ENCODE measurements at regions not wholly inside any gene's neighbourhood (a gene's known extent, or its start where the extent isn't known, plus 50 kb on each side); places are given as distances from the start of the nearest gene placed in this dataset.
A peak's percentile ranks its signal among the peaks of the same experiment; 100 is the strongest.
"Not testable (repeated sequence)": the region's sequence is repeated elsewhere in the genome, so short reads cannot be mapped to it uniquely, and the experiment has no call there.

GRCh38 chr5:24118351-24118750 lies 526.4 kb downstream of the CDH10 start:
- no peak for DNase-seq (ENCODE audit: low read depth in 2 of 2)

DNA sequence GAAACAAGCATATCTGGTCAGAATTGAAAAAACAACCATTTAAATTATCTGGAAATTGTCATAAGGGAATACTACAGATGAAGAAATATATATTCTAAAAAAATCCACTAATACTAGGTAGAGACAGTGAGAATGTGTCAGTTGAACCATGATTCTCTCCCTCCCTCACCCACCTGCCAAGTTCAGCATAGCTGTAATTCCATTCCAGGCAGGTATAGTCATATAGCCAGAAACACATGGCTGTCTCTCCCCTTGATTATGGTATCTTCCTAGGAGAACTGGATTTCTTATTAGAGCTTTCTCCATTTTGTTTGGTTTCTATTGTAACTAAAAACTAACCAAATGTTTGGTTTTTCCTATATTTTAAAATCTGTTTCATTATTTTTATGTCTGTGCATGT lies 509.2 kb downstream of the CDH10 start:
- no peak for DNase-seq (ENCODE audit: low read depth in 2 of 2)

- no peak for DNase-seq (ENCODE audit: low read depth in 2 of 2)
These were observed 503.7 kb downstream of the CDH10 start for GRCh38 chr5:24141046-24141445.

GRCh38 chr5:24142341-24142740 lies 502.4 kb downstream of the CDH10 start:
- no peak for DNase-seq (ENCODE audit: low read depth in 2 of 2)

- DNase-seq (ENCODE audit: low read depth in 2 of 2): no peak
These were observed 499.0 kb downstream of the CDH10 start for GRCh38 chr5:24145806-24146205.

- DNase-seq (ENCODE audit: low read depth in 2 of 2): no peak
These were observed 483.2 kb downstream of the CDH10 start for GRCh38 chr5:24161559-24161958.

DNA sequence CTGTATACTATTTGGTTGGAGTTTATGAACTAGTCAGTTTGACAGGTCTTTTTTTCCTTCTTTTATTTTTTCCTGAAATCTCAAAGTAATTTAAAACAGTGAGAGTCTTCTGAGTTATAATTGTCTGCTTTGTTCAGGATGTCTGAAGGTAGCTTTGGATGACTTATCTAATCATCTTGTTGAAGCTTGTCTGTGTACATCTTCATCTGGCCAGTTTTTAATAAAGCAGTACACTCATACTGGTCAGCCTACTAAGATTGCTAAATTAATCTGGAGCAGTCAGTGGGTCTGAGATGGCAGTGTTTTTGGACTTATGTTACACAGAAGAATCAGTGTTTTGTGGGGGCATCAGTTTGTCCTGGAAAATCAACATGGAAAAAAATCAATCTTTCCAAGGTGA lies 482.4 kb downstream of the CDH10 start:
- DNase-seq (ENCODE audit: low read depth in 2 of 2): no peak

DNA sequence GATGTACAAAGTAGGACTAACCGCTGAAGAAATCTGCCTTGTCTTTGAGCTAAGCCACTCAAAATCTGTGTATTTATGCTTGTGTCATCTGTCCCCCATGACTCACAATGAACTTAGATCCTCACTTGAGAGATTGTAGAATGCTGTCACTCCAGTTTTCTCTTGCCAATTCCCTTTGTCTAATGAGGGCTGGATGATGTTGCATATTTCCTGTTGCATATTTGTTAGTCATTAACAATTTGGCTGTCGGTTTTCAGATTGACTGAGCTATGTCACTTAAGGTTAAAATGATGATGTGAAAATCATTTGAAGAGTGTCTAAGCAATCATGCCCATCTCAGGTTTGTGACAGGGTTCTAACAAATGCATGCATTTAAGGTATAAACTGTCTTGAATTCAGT lies 481.7 kb downstream of the CDH10 start:
- no peak for DNase-seq (ENCODE audit: low read depth in 2 of 2)

- no peak for DNase-seq (ENCODE audit: low read depth in 2 of 2)
These were observed 477.0 kb downstream of the CDH10 start for GRCh38 chr5:24167806-24168205.

GRCh38 chr5:24170026-24170425 lies 474.8 kb downstream of the CDH10 start:
- DNase-seq (ENCODE audit: low read depth in 2 of 2): peak in 1 of 2 donors; percentile 0

DNA sequence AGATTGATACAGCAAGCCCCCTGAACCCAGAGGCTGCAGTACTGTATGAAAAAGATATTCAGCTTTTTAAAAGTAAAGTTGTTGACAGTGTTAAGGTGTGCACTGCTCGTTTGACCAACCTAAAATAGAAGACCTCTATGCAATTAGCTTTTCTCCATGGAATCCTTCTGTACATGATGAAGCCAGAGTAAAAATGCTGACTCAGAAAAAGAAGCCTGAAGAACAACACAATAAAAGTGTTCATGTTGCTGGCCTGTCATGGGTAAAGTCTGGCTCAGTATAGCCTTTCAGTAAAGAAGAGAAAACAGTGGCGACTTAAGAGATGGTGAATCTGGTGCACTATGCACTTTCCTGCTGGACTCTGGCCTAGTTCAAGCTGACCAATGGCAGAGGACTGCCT lies 473.8 kb downstream of the CDH10 start:
- DNase-seq (ENCODE audit: low read depth in 2 of 2): not testable (repeated sequence)

- DNase-seq (ENCODE audit: low read depth in 2 of 2): no peak
These were observed 467.0 kb downstream of the CDH10 start for GRCh38 chr5:24177821-24178220.

GRCh38 chr5:24183981-24184380 lies 460.8 kb downstream of the CDH10 start:
- no peak for DNase-seq (ENCODE audit: low read depth in 2 of 2)

DNA sequence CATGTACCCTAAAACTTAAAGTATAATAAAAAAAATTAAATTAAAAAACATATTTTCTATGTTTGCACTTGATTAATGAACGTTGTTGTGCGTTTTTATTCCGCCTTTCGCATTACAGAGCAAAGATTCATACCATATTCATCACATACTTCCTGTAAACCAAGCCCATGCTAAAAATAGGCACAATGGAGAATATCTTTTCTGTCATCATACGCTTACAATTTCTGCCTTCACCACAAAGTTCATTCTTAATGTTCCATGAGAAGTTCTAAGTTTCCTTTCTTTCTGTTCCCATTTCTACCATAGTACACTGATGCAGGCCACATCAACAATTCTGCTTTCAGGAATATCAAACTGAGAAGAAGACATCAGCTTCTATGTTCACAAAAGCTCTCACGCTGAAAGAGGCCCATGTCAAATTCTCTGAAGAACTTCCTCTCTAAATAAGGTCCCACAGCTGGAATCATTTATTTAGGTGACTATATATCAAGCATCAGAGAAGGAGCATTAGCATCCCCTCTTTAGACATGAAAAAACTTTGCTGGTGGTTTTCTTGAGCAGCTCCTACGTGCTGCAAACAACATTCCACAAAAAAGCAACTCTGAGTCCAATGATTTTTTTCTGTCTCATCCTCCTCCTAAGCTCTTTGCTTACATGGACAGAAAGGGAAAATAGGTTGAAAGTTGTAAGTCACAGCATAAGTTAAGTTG lies 456.4 kb downstream of the CDH10 start:
- no peak for DNase-seq (ENCODE audit: low read depth in 2 of 2)

DNA sequence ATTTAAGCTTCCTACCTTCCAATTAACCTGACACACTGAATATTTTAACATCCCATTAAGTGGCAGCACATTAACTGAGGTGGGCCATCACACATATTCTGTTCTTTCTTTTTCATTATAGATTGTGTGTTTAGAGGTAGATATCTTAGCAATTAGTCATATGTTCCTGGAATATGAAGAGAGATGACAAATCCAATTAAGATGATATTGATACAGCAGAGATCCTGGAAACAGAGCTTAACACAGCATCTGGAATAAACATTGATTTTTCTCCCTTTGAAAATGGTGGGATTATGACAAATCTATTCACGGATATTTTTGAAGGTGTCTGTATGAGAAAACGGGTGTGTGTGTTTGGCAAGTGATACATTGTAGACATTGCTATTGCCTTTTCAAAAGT lies 448.0 kb downstream of the CDH10 start:
- DNase-seq (ENCODE audit: low read depth in 2 of 2): no peak

DNA sequence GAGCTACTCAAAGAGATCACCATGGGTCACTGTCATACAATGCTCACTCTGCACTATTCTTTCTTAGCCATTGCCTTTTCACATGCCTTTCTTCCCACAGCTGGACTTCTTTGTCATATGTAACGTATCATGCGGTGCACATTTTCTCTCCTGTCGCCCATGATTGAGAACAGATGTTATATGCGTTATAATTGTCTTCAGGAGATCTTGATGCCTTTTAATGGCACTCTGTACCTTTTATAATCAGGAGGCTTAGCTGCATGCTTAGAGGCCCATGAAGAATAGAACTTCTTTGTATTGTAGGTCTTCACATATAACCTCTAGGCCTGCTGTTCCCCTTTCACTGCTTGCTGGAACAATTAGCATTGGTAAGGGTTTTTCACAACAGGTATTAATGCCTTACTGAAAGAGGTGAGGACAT lies 436.1 kb downstream of the CDH10 start:
- no peak for DNase-seq (ENCODE audit: low read depth in 2 of 2)

- DNase-seq (ENCODE audit: low read depth in 2 of 2): no peak
These were observed 429.7 kb downstream of the CDH10 start for GRCh38 chr5:24215114-24215513.

- peak in 1 of 2 donors; percentile 16 for DNase-seq (ENCODE audit: low read depth in 2 of 2)
These were observed 421.9 kb downstream of the CDH10 start for GRCh38 chr5:24222876-24223275.

- DNase-seq (ENCODE audit: low read depth in 2 of 2): no peak
These were observed 419.7 kb downstream of the CDH10 start for GRCh38 chr5:24225051-24225450.

DNA sequence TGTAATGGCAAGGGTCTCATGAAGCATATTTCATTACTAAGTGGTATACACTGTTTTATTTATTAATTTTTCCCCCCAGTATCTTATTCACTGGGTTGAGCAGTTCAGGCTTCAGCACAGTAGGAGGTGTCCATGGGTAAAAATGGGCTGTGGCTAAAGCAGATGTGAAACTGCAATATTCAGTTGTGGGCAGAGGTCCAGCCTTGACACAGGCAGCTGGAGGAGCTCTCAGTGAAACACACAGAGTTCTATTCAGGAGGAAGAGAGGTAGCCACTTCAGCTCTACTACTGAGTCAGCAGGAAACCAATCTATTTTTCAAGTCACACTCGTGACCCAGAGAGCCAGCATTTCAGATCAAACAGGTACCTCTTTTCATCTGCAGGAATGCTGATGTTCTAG lies 418.3 kb downstream of the CDH10 start:
- no peak for DNase-seq (ENCODE audit: low read depth in 2 of 2)

DNA sequence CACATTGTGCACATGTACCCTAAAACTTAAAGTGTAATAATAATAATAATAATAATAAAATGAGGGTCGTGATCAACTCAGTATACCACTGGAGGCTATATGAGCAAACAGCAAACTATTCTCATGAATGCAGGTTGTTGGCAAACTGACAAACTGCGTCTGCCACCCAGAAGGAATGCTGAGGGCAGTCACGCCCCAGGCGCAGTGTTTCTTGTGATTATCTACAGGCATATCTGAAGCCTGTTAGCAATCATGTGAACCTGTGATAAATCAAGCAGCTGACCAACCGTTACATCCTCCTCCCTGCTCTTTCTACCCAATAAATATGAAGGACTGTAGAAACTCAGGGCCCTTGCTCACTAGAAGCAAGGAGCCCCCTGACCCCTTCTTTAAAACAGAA lies 416.9 kb downstream of the CDH10 start:
- DNase-seq (ENCODE audit: low read depth in 2 of 2): not testable (repeated sequence)

GRCh38 chr5:24232041-24232440 lies 412.7 kb downstream of the CDH10 start:
- no peak for DNase-seq (ENCODE audit: low read depth in 2 of 2)

GRCh38 chr5:24232929-24233498 lies 411.8 kb downstream of the CDH10 start:
- DNase-seq (ENCODE audit: low read depth in 2 of 2): no peak

- no peak for DNase-seq (ENCODE audit: low read depth in 2 of 2)
These were observed 408.8 kb downstream of the CDH10 start for GRCh38 chr5:24235946-24236345.
